OCI-LY1 (cell line): ENCODE measurements at regions not wholly inside any gene's neighbourhood (a gene's known extent, or its start where the extent isn't known, plus 50 kb on each side); places are given as distances from the start of the nearest gene placed in this dataset.

Experiments
- H2AFZ ChIP-seq: fragments of 200-600 bp; sonication (generic), shearing (Covaris generic); 2 replicates; pipeline ENCODE4 v1.6.0; 2014; ENCODE audit warnings: antibody characterized with exemption, mild to moderate bottlenecking, low read length
- H3F3A ChIP-seq: fragments of 200-600 bp; sonication (generic), shearing (Covaris generic); 2 replicates; pipeline ENCODE4 v1.6.0; 2014; ENCODE audit warnings: mild to moderate bottlenecking, antibody characterized with exemption, low read length, moderate library complexity; ENCODE audit not compliant: insufficient read depth
- H3K27ac ChIP-seq: fragments of 200-600 bp; sonication (generic); 2 replicates; pipeline ENCODE4 v1.5.1; 2014; ENCODE audit warnings: low read length, mixed run types, mild to moderate bottlenecking, low read depth; ENCODE audit not compliant: poor library complexity, severe bottlenecking
- H3K27me3 ChIP-seq: fragments of 200-600 bp; sonication (generic); 2 replicates; pipeline ENCODE4 v1.6.0; 2014; ENCODE audit warnings: antibody characterized with exemption, mild to moderate bottlenecking, low read length, moderate library complexity; ENCODE audit not compliant: insufficient read depth
- H3K36me3 ChIP-seq: fragments of 200-600 bp; sonication (generic); 2 replicates; pipeline ENCODE4 v1.6.1; 2014; ENCODE audit warnings: mild to moderate bottlenecking, antibody characterized with exemption, low read length, moderate library complexity, mixed read lengths; ENCODE audit not compliant: insufficient read depth
- H3K4me1 ChIP-seq: fragments of 200-600 bp; sonication (generic); 2 replicates; pipeline ENCODE4 v1.5.1; 2014; ENCODE audit warnings: mild to moderate bottlenecking, low read length, moderate library complexity; ENCODE audit not compliant: insufficient read depth, severe bottlenecking
- H3K4me2 ChIP-seq: fragments of 200-600 bp; sonication (generic), shearing (Covaris generic); 2 replicates; pipeline ENCODE4 v1.6.1; 2014; ENCODE audit warnings: low read length
- H3K4me3 ChIP-seq: fragments of 200-600 bp; sonication (generic); 2 replicates; pipeline ENCODE4 v1.5.1; 2014; ENCODE audit warnings: low read length, low read depth, mild to moderate bottlenecking, mixed read lengths; ENCODE audit not compliant: poor library complexity, severe bottlenecking
- H3K79me2 ChIP-seq: fragments of 200-600 bp; shearing (Covaris generic); 2 replicates; pipeline ENCODE4 v1.6.1; 2016; ENCODE audit warnings: mixed run types, low read length, mixed read lengths; ENCODE audit not compliant: insufficient read depth
- H3K9ac ChIP-seq: fragments of 200-600 bp; sonication (generic), shearing (Covaris generic); 2 replicates; pipeline ENCODE4 v1.6.1; 2014; ENCODE audit warnings: mild to moderate bottlenecking, low read length, mixed read lengths
- H3K9me2 ChIP-seq: fragments of 200-600 bp; sonication (generic), shearing (Covaris generic); 2 replicates; pipeline ENCODE4 v1.6.1; 2014; ENCODE audit warnings: low read depth, mild to moderate bottlenecking, low read length, mixed read lengths
- H3K9me3 ChIP-seq: fragments of 200-600 bp; shearing (Covaris generic); 2 replicates; pipeline ENCODE4 v1.6.1; 2014; ENCODE audit warnings: low read length, mixed read lengths
- H4K20me1 ChIP-seq: fragments of 200-600 bp; sonication (generic), shearing (Covaris generic); 2 replicates; pipeline ENCODE4 v1.6.0; 2016; ENCODE audit warnings: mild to moderate bottlenecking, low read length; ENCODE audit not compliant: insufficient read depth
- CTCF ChIP-seq: fragments of 200-600 bp; sonication (generic), shearing (Covaris generic); IDR thresholded peaks from 2 replicates; pipeline ENCODE4 v1.5.1; 2017; ENCODE audit warnings: mild to moderate bottlenecking, antibody characterized with exemption, low read length, moderate library complexity, mixed read lengths
- EZH2 ChIP-seq: fragments of 200-600 bp; sonication (generic), shearing (Covaris generic); IDR thresholded peaks from 2 replicates; pipeline ENCODE4 v1.8.0; 2017; ENCODE audit warnings: borderline replicate concordance, mixed run types, mild to moderate bottlenecking, antibody characterized with exemption, low read length, moderate library complexity, mixed read lengths

- Histone ChIP-seq H3K9me3 (no peaks in the 10 kb centered on the region), H4K20me1 (no peaks in the 10 kb centered on the region), H3K27me3 (no peaks in the 10 kb centered on the region), H3F3A (no peaks in the 10 kb centered on the region), H3K4me1 (no peaks in the 10 kb centered on the region), H3K79me2 (no peaks in the 10 kb centered on the region), H3K9ac (no peak overlapping the region), H3K9me2 (no peaks in the 10 kb centered on the region), H2AFZ (no peak overlapping the region), H3K4me3 (no peak overlapping the region), H3K27ac (no peak overlapping the region), H3K36me3 (no peaks in the 10 kb centered on the region), H3K4me2 (no peak overlapping the region)
- no peak for TF ChIP-seq CTCF
- TF ChIP-seq EZH2: no peak
Observed at GRCh38 chr4:180280726-180281297, 1962.4 kb upstream of the TENM3 start.

GRCh38 chr4:180281724-180282123, 1961.5 kb upstream of the TENM3 start:
- H2AFZ ChIP-seq: no peak overlapping the region
- TF ChIP-seq EZH2 (no peak), CTCF (no peak)
- H3K79me2 ChIP-seq: no peaks in the 10 kb centered on the region
- H3K9me2 ChIP-seq: no peaks in the 10 kb centered on the region
- H3K9me3 ChIP-seq: no peaks in the 10 kb centered on the region
- no peaks in the 10 kb centered on the region for H3F3A ChIP-seq
- no peak overlapping the region for H3K27ac ChIP-seq
- H3K4me3 ChIP-seq: no peak overlapping the region
- no peak overlapping the region for H3K4me2 ChIP-seq
- H3K4me1 ChIP-seq: no peaks in the 10 kb centered on the region
- no peaks in the 10 kb centered on the region for H3K27me3 ChIP-seq
- no peak overlapping the region for H3K9ac ChIP-seq
- H4K20me1 ChIP-seq: no peaks in the 10 kb centered on the region
- H3K36me3 ChIP-seq: no peaks in the 10 kb centered on the region

- H3K27ac ChIP-seq: no peak overlapping the region
- no peaks in the 10 kb centered on the region for H3K9me2 ChIP-seq
- no peak overlapping the region for H3K4me2 ChIP-seq
- no peaks in the 10 kb centered on the region for H3F3A ChIP-seq
- no peak overlapping the region for H3K9ac ChIP-seq
- H3K36me3 ChIP-seq: no peaks in the 10 kb centered on the region
- TF ChIP-seq EZH2: no peak
- TF ChIP-seq CTCF: no peak
- H3K27me3 ChIP-seq: no peaks in the 10 kb centered on the region
- H3K79me2 ChIP-seq: no peaks in the 10 kb centered on the region
- no peaks in the 10 kb centered on the region for H3K4me1 ChIP-seq
- no peaks in the 10 kb centered on the region for H3K9me3 ChIP-seq
- H2AFZ ChIP-seq: no peak overlapping the region
- H3K4me3 ChIP-seq: no peak overlapping the region
- no peaks in the 10 kb centered on the region for H4K20me1 ChIP-seq
Observed at GRCh38 chr4:180284267-180284666, 1958.9 kb upstream of the TENM3 start.
